ENCODE measurements at regions not wholly inside any gene's neighbourhood (a gene's known extent, or its start where the extent isn't known, plus 50 kb on each side); places are given as distances from the start of the nearest gene placed in this dataset.

DNA sequence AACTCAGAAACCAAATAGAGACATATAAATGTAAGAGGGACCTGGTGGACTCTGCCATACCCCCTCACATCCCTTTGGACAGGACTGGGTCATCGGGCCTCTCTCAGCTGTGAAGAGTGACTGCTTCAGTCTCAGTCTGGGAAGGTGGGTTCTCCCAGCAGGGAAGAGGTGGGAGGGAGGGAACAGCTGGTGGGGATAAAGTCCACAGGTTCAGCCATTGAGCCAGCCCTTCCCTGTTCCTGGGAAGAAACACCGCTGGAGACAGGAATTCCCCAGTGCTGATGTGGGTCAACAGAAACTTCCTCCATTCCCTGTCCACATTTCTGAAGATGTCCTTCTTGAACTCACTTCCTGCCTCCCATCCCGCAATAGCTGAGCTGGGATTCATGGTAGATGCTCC, 209.2 kb upstream of the PMEPA1 start:
- Mint-ChIP-seq H3K27me3 (no peaks in the 10 kb centered on the region), H3K4me3 (no peak overlapping the region)

DNA sequence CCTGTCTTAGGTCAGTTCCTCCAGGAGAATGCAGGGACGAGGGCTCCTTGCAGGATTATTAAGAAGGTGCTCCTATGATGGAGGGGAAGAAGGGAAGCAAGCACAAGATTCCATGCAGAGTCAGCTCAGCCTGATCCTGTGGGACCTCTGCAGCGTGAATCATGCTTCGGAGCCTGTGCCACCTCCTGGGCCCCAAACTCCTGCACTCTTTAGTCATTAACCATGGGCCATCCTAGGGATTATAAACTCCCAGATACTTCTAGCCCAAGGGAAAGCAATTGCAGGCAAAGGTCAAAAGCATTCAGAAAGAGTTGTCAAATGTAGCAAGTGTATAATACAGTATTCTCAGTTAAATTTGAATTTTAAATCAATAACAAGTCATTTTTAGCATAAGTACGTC, 208.7 kb upstream of the PMEPA1 start:
- ChIA-PET CTCF (no interaction called here), POLR2A (no interaction called here)
- Mint-ChIP-seq H3K36me3 (ENCODE audit: low read depth) (no peaks in the 10 kb centered on the region), H3K4me1 (no peaks in the 10 kb centered on the region), H3K4me3 (no peak overlapping the region), H3K27me3 (no peaks in the 10 kb centered on the region), H3K27ac (no peak overlapping the region), H3K9me3 (no peaks in the 10 kb centered on the region)
- no peak for DNase-seq

More for the DNA sequence above, 209.2 kb upstream of the PMEPA1 start:
- H3K9me3 Mint-ChIP-seq: no peaks in the 10 kb centered on the region
- no peak overlapping the region for H3K27ac Mint-ChIP-seq
- H3K4me1 Mint-ChIP-seq: no peaks in the 10 kb centered on the region
- DNase-seq: no peak
- H3K36me3 Mint-ChIP-seq (ENCODE audit: low read depth): no peaks in the 10 kb centered on the region
- ChIA-PET POLR2A (no interaction called here), CTCF (no interaction called here)

DNA sequence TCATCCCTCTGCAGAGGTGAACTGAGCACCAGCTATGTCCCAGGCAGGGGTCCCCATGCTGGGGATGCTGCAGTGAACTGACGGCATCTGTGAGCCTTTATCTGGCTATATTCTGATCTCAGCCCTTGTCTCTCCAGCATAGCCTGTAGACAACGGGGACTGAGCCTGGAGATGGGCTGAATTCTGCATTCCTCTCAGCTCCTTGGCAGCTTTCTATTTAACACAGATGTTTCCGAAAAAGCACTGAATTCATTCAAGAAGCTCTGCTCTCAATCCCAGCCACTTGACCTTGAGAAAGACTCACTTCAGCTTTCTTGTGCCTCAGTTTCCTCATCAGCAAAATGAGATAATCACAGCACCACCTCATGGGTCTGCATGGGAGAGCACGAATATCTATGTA, 204.4 kb upstream of the PMEPA1 start:
- H3K4me1 Mint-ChIP-seq: no peaks in the 10 kb centered on the region
- POLR2A ChIA-PET: interaction anchor here (0.7 kb wide), 1 partner anchor 1400 kb away, joined by 4 read pairs; no protein-coding TSS in a partner anchor
- CTCF ChIA-PET: no interaction called here
- H3K27ac Mint-ChIP-seq: no peak overlapping the region
- no peaks in the 10 kb centered on the region for H3K9me3 Mint-ChIP-seq
- no peak overlapping the region for H3K4me3 Mint-ChIP-seq
- H3K36me3 Mint-ChIP-seq (ENCODE audit: low read depth): no peaks in the 10 kb centered on the region
- no peaks in the 10 kb centered on the region for H3K27me3 Mint-ChIP-seq
- no peak for DNase-seq

DNA sequence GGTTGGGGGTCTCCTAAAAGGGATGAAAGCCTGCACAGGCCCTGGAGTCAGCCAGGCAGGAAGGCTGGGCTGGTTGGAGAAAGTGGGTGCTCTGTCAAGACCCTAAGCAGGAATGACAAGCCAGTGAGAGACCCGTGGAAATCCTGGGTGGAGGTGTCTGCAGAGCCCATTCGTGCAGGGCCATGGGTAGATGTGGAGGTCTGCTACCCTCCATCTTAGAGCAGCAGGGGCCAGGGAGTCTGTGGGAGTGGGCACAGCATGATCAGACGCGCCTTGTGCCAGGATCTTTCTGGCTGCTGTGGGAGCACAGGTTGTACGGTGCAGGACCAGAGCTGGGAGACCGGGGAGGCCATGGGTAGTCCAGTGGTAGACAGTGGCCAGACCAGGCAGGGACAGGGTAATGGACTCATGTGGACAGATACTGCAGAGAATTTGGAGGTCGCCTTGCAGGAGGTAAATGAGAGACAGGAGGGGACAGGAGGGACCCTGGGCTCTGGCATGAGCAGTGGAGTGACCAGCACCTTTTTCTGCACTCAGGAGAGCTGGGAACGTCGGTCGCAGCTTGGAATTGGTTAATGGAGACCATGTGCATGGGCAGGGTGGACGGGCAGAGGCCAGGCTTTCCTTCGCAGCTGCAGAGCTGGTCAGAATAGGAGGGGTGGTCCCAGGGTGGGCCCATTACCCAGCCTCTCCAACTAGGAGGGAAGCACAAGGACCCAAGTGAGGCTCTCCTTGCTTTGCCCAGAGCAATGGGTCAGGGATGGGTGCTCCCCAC, 203.5 kb upstream of the PMEPA1 start:
- no peaks in the 10 kb centered on the region for H3K4me1 Mint-ChIP-seq
- no peak overlapping the region for H3K27ac Mint-ChIP-seq
- H3K4me3 Mint-ChIP-seq: no peak overlapping the region
- H3K9me3 Mint-ChIP-seq: no peaks in the 10 kb centered on the region
- H3K36me3 Mint-ChIP-seq (ENCODE audit: low read depth): no peaks in the 10 kb centered on the region
- ChIA-PET CTCF (no interaction called here), POLR2A (no interaction called here)
- no peaks in the 10 kb centered on the region for H3K27me3 Mint-ChIP-seq
- DNase-seq: no peak

DNA sequence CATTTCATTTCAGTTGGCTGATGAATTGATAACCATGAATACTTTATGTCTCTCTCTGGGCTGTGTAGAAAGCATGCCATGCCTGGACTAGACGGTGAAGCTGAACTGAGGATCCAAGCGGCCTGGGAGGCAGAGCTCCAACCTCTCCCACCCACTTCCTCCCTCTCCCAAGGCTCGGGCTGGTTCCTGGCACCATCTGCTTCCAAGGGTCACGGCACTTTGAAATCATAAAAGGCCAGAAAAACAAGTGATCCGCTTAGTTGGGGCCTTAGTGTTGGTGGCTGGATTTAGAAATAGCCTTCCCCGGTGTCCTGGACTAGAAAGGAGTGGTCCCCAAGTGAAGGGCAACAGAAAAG, 202.4 kb upstream of the PMEPA1 start:
- Mint-ChIP-seq H3K9me3 (no peaks in the 10 kb centered on the region), H3K4me3 (no peak overlapping the region), H3K36me3 (ENCODE audit: low read depth) (no peaks in the 10 kb centered on the region), H3K27me3 (peaks cover 6% of the 10 kb centered on the region), H3K4me1 (no peaks in the 10 kb centered on the region), H3K27ac (no peak overlapping the region)
- CTCF ChIA-PET: no interaction called here
- no peak for DNase-seq
- POLR2A ChIA-PET: no interaction called here

DNA sequence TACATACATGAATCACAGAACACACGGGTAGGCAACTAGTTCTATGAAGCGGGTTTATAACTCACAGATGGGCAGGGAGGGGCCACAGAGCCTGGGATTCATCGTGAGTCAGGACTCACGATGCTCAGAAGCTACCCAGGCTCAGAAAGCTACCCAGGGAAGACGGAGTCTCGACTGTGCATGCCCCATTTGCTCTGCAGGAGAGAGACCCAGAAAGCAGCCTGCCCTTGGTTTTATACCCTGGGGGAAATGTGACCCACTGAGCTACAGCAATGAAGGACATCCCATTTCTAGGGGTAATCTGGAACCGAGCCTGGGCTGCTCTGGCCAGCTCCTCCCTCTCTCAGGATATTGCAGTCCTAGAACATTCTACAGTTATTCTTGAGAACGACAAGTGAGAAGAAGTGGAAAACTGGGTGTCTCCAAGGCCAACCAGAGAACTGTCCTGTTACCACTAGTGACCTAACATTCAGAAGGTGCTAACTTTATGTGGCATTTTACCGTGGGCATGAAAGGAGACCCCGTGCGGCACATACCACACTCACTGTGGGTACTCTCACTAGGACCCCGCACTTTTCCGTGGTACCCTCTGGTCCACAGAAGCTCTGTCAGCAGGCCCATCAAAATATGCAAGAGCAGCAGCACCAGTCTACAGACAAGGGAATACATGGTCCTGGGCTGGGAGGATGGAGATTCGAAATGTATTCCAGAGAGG, 201.9 kb upstream of the PMEPA1 start:
- Mint-ChIP-seq H3K27ac (no peak overlapping the region), H3K4me3 (no peak overlapping the region), H3K36me3 (ENCODE audit: low read depth) (no peaks in the 10 kb centered on the region), H3K27me3 (peaks cover 6% of the 10 kb centered on the region), H3K9me3 (no peaks in the 10 kb centered on the region), H3K4me1 (no peaks in the 10 kb centered on the region)
- ChIA-PET POLR2A (no interaction called here), CTCF (no interaction called here)
- DNase-seq: no peak

- POLR2A ChIA-PET: no interaction called here
- Mint-ChIP-seq H3K27me3 (peaks cover 15% of the 10 kb centered on the region), H3K27ac (no peak overlapping the region), H3K4me3 (no peak overlapping the region), H3K36me3 (ENCODE audit: low read depth) (no peaks in the 10 kb centered on the region), H3K9me3 (no peaks in the 10 kb centered on the region), H3K4me1 (no peaks in the 10 kb centered on the region)
- CTCF ChIA-PET: no interaction called here
- no peak for DNase-seq
These were observed 200.9 kb upstream of the PMEPA1 start for GRCh38 chr20:57910716-57911115.

DNA sequence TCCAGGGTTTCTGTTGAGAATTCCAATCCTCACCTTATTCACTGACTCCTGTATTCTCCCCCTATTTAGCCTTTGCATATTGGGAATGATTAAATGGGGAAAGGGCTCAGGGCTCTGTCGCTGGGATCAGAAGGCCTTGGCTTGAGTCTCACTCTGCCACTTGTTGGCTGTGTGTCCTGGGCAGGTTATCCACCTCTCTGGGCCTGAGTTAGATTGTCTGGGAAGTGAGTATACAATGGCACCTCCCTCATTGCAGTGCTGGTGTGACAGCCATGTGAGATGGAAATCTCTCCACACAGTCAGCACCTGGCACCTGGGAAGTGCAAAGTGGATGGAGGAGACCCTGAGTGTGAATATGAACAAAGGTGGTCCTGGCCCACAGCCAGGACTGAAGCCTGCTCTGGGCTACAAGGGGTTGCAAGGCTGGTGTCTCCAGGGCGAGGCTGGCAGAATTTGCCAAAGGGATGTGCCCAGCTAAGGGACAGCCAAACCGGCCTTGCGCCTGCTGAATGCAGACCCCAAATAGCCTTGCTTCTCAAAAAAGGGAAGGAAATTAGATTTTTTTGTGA, 200.0 kb upstream of the PMEPA1 start:
- H3K27ac Mint-ChIP-seq: no peak overlapping the region
- no peak for DNase-seq
- H3K27me3 Mint-ChIP-seq: peaks cover 23% of the 10 kb centered on the region
- H3K4me1 Mint-ChIP-seq: no peaks in the 10 kb centered on the region
- no peaks in the 10 kb centered on the region for H3K36me3 Mint-ChIP-seq (ENCODE audit: low read depth)
- H3K9me3 Mint-ChIP-seq: no peaks in the 10 kb centered on the region
- no peak overlapping the region for H3K4me3 Mint-ChIP-seq
- ChIA-PET CTCF (no interaction called here), POLR2A (no interaction called here)

DNA sequence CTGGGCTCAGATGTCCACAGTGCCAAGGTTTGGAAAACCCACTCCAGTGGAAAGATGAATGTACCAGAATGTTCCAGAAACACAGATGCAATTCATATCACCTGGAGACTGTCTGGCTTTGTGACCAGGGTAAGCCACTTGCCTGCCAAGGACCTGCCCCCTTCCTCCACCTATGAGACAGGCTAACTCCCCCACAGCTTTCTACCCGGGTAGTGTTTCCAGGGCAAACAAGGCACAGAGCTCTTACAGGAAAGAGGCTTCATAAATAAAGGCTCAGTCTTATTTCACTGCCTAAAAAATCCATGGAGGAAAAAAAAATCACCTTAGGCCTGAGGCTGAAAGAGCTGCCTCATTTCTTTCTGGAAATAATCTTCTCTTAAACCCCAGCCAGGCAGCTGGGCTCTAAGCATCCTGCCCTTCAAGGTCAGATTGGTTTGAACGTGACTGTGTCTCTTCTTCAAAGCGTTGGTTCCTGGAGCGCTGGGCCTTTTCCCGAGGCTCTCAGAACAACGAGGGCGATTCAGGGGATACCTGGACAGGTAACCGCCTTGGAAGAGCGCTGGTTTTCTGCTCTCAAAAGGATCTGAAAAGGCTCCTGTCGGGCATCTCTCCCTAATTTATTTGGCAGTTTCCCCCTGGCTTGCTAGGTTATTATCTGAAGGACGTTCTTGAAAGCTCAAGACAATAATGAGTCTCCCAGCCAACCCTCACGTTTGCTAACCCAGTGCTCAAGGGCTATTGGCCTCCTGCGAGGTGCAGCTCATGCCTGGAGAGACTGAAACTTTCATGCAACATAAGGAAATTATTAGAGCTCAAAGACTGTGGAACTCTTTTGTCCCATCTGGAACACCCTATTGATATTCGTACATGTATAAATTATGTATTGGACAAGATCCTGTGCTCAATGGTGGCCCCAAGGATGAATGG, 199.2 kb upstream of the PMEPA1 start:
- Mint-ChIP-seq H3K4me1 (no peaks in the 10 kb centered on the region), H3K9me3 (no peaks in the 10 kb centered on the region), H3K4me3 (no peak overlapping the region), H3K27me3 (peaks cover 30% of the 10 kb centered on the region), H3K36me3 (ENCODE audit: low read depth) (no peaks in the 10 kb centered on the region), H3K27ac (no peak overlapping the region)
- CTCF ChIA-PET: no interaction called here
- no peak for DNase-seq
- POLR2A ChIA-PET: no interaction called here

- H3K9me3 Mint-ChIP-seq: no peaks in the 10 kb centered on the region
- ChIA-PET POLR2A (no interaction called here), CTCF (no interaction called here)
- no peaks in the 10 kb centered on the region for H3K4me1 Mint-ChIP-seq
- no peaks in the 10 kb centered on the region for H3K36me3 Mint-ChIP-seq (ENCODE audit: low read depth)
- H3K27ac Mint-ChIP-seq: no peak overlapping the region
- peaks cover 35% of the 10 kb centered on the region for H3K27me3 Mint-ChIP-seq
- H3K4me3 Mint-ChIP-seq: no peak overlapping the region
- no peak for DNase-seq
These were observed 198.4 kb upstream of the PMEPA1 start for GRCh38 chr20:57908226-57908625.

- Mint-ChIP-seq H3K27ac (no peak overlapping the region), H3K36me3 (ENCODE audit: low read depth) (no peaks in the 10 kb centered on the region), H3K4me3 (no peak overlapping the region), H3K27me3 (peaks cover 35% of the 10 kb centered on the region), H3K9me3 (no peaks in the 10 kb centered on the region), H3K4me1 (no peaks in the 10 kb centered on the region)
- no peak for DNase-seq
- ChIA-PET POLR2A (no interaction called here), CTCF (no interaction called here)
These were observed 197.6 kb upstream of the PMEPA1 start for GRCh38 chr20:57907131-57908000.

DNA sequence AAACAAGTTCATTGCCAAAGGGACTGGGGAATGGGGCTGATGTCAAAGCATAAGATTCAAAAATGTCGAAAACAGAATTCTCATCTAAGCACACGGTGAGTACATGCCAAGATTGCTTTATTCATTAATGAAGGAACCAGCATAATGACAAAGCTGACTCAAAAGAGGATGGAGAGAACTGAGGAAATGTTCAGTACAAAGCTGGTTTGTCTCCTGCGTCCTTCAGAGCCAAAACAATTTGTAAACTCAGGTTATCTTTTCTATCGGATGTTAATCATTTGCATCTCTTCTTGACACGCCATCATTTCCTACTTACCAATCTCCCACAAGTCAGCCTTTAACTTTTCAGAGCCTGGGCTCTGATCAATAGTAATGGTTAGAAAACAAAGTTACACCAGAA, 195.6 kb upstream of the PMEPA1 start:
- peaks cover 35% of the 10 kb centered on the region for H3K27me3 Mint-ChIP-seq
- CTCF ChIA-PET: no interaction called here

More for the DNA sequence above, 195.6 kb upstream of the PMEPA1 start:
- POLR2A ChIA-PET: no interaction called here
- H3K27ac Mint-ChIP-seq: no peak overlapping the region
- H3K9me3 Mint-ChIP-seq: no peaks in the 10 kb centered on the region
- DNase-seq: no peak
- no peaks in the 10 kb centered on the region for H3K36me3 Mint-ChIP-seq (ENCODE audit: low read depth)
- H3K4me1 Mint-ChIP-seq: no peaks in the 10 kb centered on the region
- H3K4me3 Mint-ChIP-seq: no peak overlapping the region

All from activated CD4-positive, alpha-beta T cell treated with anti-CD3 and anti-CD28 coated beads, Interleukin-2, amount 10 ng/mL, durations not matched to agents 7 days and 5 days (primary cell).